ENCODE measurements at regions not wholly inside any gene's neighbourhood (a gene's known extent, or its start where the extent isn't known, plus 50 kb on each side); places are given as distances from the start of the nearest gene placed in this dataset.

DNA sequence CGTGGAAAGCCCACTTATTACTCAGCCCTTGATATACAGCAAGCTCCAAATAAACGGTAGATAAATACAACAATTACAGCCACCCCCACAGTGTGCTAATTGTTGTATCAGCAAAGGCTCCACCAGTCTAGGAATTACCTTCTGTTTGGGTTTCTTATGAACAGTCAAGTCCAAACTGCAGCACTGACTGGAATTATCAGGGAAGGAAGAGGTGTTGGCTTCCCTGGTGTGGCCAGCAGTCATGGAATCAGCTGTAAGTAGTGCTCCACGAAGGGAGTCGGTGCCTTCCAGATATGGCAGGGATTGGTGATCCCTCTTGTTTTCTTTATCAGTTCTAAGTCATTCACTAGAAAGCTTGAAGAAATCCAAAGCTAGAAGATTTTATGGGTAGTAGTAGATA is 209.1 kb downstream of the SNX19 start:
- H3K4me3 ChIP-seq (replicated peaks in 1 of 2; ENCODE audit: low read depth in 2 of 2, low read length in 2 of 2), result no peak overlapping the region
- TF ChIP-seq, protein P1, sequence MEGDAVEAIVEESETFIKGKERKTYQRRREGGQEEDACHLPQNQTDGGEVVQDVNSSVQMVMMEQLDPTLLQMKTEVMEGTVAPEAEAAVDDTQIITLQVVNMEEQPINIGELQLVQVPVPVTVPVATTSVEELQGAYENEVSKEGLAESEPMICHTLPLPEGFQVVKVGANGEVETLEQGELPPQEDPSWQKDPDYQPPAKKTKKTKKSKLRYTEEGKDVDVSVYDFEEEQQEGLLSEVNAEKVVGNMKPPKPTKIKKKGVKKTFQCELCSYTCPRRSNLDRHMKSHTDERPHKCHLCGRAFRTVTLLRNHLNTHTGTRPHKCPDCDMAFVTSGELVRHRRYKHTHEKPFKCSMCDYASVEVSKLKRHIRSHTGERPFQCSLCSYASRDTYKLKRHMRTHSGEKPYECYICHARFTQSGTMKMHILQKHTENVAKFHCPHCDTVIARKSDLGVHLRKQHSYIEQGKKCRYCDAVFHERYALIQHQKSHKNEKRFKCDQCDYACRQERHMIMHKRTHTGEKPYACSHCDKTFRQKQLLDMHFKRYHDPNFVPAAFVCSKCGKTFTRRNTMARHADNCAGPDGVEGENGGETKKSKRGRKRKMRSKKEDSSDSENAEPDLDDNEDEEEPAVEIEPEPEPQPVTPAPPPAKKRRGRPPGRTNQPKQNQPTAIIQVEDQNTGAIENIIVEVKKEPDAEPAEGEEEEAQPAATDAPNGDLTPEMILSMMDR (IDR thresholded peaks at IDR 0.05; ENCODE audit: low read depth, low read length), result no peak
- DNase-seq (ENCODE audit: low read depth in 2 of 2), result no peak

DNA sequence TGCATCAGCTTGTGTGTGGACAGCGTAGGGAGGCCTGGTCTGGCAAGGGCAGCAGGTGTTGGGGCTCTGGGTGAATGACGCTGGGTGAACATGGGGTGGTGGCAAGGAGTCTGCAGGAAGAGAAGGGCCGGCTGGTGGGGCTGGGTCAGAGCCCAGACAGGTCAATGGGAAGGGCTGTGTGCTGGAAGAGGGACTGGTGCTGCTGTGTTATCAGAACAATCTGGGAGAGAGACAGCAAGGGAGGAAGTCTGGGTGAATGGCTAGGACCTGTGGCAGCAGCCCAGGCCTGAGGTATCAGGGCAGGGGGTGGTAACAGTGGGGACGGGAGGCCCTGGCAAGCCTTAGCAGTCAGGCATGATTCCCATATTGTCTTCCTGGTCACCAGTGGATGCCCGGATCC is 206.7 kb downstream of the SNX19 start:
- TF ChIP-seq, protein P1 (IDR thresholded peaks at IDR 0.05; ENCODE audit: low read depth, low read length), result no peak
- no peak for DNase-seq (ENCODE audit: low read depth in 2 of 2)
- H3K4me3 ChIP-seq (replicated peaks in 1 of 2; ENCODE audit: low read depth in 2 of 2, low read length in 2 of 2), result no peak overlapping the region

DNA sequence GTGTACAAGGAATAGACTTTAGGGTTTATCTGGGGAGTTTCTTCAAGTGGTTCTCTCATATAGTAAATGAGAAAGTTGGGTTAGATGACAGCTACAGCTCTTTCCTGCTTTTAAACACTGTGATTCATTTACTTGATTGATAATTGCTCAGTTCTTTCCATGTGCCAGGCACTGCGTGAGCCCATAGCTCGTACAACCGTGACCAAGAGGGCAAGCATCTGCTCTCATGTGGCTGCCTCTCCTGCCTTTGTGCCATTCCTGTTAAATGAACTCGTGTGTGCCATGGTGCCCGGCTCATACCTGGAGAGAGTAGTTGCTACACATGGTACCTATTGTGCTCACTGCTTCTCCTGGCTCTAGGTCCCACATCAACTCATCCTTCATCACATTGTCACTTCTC is 206.3 kb downstream of the SNX19 start:
- H3K4me3 ChIP-seq (replicated peaks in 1 of 2; ENCODE audit: low read depth in 2 of 2, low read length in 2 of 2), result no peak overlapping the region
- TF ChIP-seq, protein P1 (IDR thresholded peaks at IDR 0.05; ENCODE audit: low read depth, low read length), result no peak
- DNase-seq (ENCODE audit: low read depth in 2 of 2), result no peak

DNA sequence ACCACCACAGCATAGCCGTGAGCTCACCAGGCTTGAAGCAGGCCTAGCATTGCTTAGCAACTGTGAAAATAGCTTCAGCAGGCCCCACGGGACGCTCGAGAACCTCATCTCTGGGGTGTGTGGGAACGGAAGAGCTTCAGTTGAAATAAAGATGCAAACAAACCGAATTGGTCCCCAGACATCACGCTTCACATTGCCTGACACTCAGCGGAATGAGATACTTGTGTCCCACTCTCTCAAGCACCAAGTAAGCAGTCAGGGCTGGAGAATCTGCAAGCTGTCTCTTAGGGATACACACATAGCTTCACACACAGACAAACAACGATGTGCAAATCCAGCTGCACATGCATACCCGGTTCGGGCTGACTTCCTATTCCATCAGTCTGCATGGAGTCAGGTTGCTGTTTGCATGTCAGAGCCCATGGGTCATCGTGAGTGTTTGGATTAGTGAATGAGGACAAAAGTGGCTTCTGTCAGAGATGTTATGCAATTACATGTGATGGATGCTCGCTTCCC is 205.7 kb downstream of the SNX19 start:
- no peak overlapping the region for H3K4me3 ChIP-seq (replicated peaks in 1 of 2; ENCODE audit: low read depth in 2 of 2, low read length in 2 of 2)
- TF ChIP-seq, protein P1 (IDR thresholded peaks at IDR 0.05; ENCODE audit: low read depth, low read length), result no peak

DNA sequence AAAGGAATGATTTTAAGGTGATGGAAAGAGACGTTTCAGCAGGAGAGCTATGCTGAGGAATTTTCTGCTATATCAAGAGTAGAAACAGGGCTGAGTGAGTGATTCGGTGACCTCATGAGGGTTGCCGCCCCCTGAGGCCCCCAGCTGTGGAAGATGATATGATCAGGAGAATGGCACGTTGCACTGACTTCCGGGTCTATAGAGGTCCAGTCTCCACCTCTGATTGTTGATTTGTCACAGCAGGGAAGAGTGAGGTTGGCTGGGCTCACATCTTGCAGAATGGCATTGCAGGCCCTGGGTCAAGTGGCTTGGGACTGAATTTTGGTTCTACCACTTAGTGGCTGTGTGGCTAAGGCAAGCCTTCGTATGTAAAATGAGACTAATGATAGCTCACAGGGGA is 205.1 kb downstream of the SNX19 start:
- TF ChIP-seq, protein P1 (IDR thresholded peaks at IDR 0.05; ENCODE audit: low read depth, low read length), result no peak
- H3K4me3 ChIP-seq (replicated peaks in 1 of 2; ENCODE audit: low read depth in 2 of 2, low read length in 2 of 2), result no peak overlapping the region
- DNase-seq (ENCODE audit: low read depth in 2 of 2), result no peak

More for the DNA sequence above, 205.7 kb downstream of the SNX19 start:
- DNase-seq (ENCODE audit: low read depth in 2 of 2), result peak in 1 of 2 donors; percentile 52

DNA sequence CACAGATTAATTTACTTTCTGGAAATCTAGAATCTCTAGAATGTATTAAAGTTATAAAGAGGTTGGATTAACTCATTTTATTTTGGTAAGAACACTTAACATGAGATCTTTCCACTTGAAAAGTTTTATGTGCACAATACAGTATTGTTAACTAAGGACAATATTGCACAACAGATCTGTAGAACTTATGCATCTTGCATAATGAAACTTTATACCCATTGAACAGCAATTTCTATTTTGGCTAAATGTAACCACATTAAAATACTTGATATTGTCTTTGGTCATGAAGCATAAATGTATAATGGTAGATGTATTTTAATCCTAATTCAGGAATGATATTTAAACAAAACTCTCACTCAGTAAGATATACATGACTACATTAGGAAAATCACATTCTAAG is 203.8 kb downstream of the SNX19 start:
- no peak overlapping the region for H3K4me3 ChIP-seq (replicated peaks in 1 of 2; ENCODE audit: low read depth in 2 of 2, low read length in 2 of 2)
- DNase-seq (ENCODE audit: low read depth in 2 of 2), result no peak
- TF ChIP-seq, protein P1 (IDR thresholded peaks at IDR 0.05; ENCODE audit: low read depth, low read length), result no peak

All from cardiac fibroblast (primary cell).